GM20000 (cell line): ENCODE measurements at regions not wholly inside any gene's neighbourhood (a gene's known extent, or its start where the extent isn't known, plus 50 kb on each side); places are given as distances from the start of the nearest gene placed in this dataset.

Experiments used
- DNase-seq: peaks from one replicate; pipeline ENCODE4 v3.0.0; 2012; ENCODE audit warnings: low spot score
- CTCF ChIP-seq: IDR thresholded peaks from 2 replicates; pipeline ENCODE4 v1.5.1; 2012; ENCODE audit warnings: mild to moderate bottlenecking, control low read depth; ENCODE audit errors: extremely low read depth, missing control alignments

DNA sequence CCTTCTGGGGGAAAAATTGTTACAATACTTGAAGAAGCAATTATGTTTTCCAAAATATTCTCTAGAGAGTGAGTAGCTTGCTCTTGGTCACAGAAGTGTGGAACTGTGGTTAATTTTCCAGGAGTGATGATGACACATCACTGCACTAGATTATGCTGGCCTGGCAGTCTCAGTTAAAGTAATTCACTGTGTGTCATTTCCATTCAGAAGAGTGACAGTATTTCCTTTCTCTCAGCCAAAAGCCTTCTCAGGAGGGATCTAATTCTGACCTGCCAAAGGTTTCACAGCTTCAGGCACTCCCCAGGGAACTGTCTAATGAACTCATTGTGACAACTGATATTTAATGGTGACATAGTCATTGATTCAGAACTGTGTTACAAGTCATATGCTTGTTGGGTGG, 517.5 kb downstream of the TBC1D32 start:
- DNase-seq = no peak
- TF ChIP-seq CTCF = no peak

- no peak for TF ChIP-seq CTCF
These were observed 529.0 kb downstream of the TBC1D32 start for GRCh38 chr6:120805276-120805675.

DNA sequence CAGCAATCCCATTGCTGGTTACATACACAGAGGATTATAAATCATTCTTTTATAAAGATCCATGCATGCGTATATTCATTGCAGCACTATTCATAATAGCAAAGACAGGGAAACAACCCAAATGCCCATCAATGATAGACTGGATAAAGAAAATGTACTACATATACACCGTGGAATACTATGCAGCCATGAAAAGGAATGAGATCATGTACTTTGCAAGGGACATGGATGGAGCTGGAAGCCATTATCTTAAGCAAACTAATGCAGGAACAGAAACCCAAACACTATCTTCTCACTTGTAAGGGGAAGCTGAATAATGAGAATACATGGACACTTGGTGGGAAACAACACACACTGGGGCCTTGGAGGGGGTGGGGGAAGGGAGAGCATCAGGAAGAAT, 529.7 kb downstream of the TBC1D32 start:
- no peak for TF ChIP-seq CTCF
- no peak for DNase-seq

More at GRCh38 chr6:120805276-120805675, 529.0 kb downstream of the TBC1D32 start:
- no peak for DNase-seq

DNA sequence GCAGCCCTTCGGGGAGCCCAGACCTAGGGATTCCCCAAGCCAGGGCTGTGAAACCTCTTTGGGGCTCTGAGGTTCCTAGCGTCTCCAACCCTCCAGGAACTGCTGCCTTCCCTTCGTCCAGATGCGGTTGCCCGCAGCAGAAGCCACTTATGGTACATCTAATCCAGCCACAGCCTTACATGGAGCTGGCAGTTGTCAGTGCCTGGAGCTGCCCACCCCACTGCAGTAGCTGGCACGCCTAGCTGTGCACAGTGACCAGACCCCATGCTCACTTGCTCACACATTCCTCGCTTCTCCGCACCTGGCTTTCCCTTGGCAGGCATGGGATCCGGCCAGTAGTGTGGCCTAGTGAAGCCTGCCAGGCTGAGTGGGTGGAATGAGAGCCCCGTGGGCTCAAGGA, 547.6 kb downstream of the TBC1D32 start:
- TF ChIP-seq CTCF = no peak
- no peak for DNase-seq

GRCh38 chr6:120786256-120786655, 548.0 kb downstream of the TBC1D32 start:
- no peak for TF ChIP-seq CTCF
- no peak for DNase-seq

DNA sequence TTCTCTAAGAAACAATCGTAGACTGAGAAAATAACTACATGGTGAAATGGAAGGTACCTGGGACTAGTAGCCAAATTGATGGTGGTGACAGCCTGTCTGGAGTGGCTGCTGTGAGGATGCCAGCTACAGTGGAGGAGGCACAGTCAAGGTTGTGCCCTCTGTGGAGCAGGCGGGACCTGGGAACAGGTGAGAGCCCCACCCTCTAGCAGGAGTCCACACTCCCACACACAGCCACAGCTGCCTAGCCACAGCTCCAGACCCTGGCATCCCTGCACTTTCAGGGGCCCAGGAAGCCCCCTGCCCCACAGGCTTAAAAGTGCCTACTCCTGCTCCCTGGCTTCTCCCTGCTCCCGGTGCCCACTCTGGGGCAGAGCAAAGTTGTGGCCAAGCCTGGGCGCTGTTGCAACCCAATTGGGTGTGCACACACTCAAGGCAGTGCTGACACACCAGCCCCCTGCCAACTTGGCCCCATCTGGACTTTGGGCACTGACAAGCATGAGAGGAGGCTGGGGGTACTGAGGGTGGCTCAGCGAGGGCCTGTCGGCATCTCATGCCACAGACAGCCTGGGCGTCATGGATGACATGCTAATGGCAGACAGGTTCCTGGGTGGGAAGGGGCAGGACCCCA, 548.7 kb downstream of the TBC1D32 start:
- no peak for DNase-seq
- no peak for TF ChIP-seq CTCF

- TF ChIP-seq CTCF = no peak
- no peak for DNase-seq
These were observed 554.8 kb downstream of the TBC1D32 start for GRCh38 chr6:120779441-120779840.
